ENCODE measurements at regions not wholly inside any gene's neighbourhood (a gene's known extent, or its start where the extent isn't known, plus 50 kb on each side); places are given as distances from the start of the nearest gene placed in this dataset.

DNA sequence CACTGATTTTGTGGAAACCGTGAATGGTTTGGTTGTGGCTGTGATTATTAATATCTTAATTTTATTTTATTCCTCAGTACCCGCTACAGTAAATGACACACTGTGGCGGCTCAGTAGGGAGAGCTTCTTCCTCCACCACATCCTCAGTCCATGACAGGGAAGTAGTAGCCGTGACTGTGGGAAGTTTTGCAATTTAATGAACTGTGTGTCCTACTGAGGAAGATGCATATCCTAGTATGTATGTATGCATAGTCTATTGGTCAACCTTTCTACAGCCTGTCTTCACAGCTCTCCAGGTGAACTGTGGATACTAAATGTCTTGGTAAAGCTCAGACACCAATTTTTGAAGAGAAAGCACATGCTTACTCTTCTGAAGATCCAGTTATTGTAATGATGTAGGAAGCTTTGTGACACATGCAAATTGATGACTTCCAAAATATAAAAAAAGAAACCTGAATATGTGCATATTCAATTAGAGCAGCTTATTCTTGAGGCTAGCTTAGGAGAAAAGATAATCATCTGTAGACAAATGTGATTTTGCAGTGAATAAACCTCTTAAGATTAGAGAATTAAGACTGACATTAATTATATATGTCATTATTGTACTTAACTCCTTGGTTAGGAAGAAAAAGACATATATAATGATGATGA, 384.3 kb upstream of the CNTNAP5 start:
- Mint-ChIP-seq H3K36me3 (no peaks in the 10 kb centered on the region), H3K4me3 (no peak overlapping the region), H3K9me3 (peaks cover 0 to 9% (median 2%) of the 10 kb centered on the region in 7 donors), H3K4me1 (no peaks in the 10 kb centered on the region), H3K27me3 (ENCODE audit: low read depth in 3 of 3) (no peaks in the 10 kb centered on the region), H3K27ac (no peak overlapping the region)
- Histone ChIP-seq H3K27me3 (ENCODE audit: control insufficient read depth in 2 of 2, insufficient read depth in 2 of 2, low read length in 2 of 2) (no peaks in the 10 kb centered on the region), H3K9ac (ENCODE audit: insufficient read depth, low read length, poor library complexity, severe bottlenecking) (no peak overlapping the region), H3K79me2 (ENCODE audit: insufficient read depth, low read length) (no peaks in the 10 kb centered on the region), H4K20me1 (ENCODE audit: insufficient read depth, low read length) (no peaks in the 10 kb centered on the region), H3K9me3 (replicated peaks in 1 of 2; ENCODE audit: control insufficient read depth in 1 of 2, insufficient read depth in 1 of 2, low read length in 2 of 2) (no peaks in the 10 kb centered on the region), H3K4me1 (ENCODE audit: control insufficient read depth in 1 of 2, insufficient read depth in 2 of 2, low read length in 2 of 2) (no peaks in the 10 kb centered on the region), H2AFZ (ENCODE audit: insufficient read depth, low read depth, low read length, poor library complexity, severe bottlenecking) (no peak overlapping the region), H3K27ac (ENCODE audit: low read depth in 1 of 2, low read length in 2 of 2) (no peak overlapping the region), H3K4me3 (replicated peaks in 1 of 3; ENCODE audit: low read depth in 2 of 3, low read length in 3 of 3) (no peak overlapping the region), H3K36me3 (replicated peaks in 1 of 2; ENCODE audit: control insufficient read depth in 1 of 2, insufficient read depth in 2 of 2, low read length in 2 of 2) (no peaks in the 10 kb centered on the region), H3K4me2 (replicated peaks; ENCODE audit: extremely low read depth, low read length, poor library complexity, severe bottlenecking) (no peak overlapping the region)
- no CpG with 5 or more reads among the region's 4 CpGs for WGBS (ENCODE audit: insufficient coverage)
- intact Hi-C loops (cut with micrococcal nuclease): no loop called here
- TF ChIP-seq, protein P1, sequence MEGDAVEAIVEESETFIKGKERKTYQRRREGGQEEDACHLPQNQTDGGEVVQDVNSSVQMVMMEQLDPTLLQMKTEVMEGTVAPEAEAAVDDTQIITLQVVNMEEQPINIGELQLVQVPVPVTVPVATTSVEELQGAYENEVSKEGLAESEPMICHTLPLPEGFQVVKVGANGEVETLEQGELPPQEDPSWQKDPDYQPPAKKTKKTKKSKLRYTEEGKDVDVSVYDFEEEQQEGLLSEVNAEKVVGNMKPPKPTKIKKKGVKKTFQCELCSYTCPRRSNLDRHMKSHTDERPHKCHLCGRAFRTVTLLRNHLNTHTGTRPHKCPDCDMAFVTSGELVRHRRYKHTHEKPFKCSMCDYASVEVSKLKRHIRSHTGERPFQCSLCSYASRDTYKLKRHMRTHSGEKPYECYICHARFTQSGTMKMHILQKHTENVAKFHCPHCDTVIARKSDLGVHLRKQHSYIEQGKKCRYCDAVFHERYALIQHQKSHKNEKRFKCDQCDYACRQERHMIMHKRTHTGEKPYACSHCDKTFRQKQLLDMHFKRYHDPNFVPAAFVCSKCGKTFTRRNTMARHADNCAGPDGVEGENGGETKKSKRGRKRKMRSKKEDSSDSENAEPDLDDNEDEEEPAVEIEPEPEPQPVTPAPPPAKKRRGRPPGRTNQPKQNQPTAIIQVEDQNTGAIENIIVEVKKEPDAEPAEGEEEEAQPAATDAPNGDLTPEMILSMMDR (IDR thresholded peaks at IDR 0.05): no peak
- DNase-seq: no peak

GRCh38 chr2:123644053-123644452, 381.0 kb upstream of the CNTNAP5 start:
- intact Hi-C loops (cut with micrococcal nuclease): no loop called here
- Histone ChIP-seq H3K9ac (ENCODE audit: insufficient read depth, low read length, poor library complexity, severe bottlenecking) (no peak overlapping the region), H3K27ac (ENCODE audit: low read depth in 1 of 2, low read length in 2 of 2) (no peak overlapping the region), H4K20me1 (ENCODE audit: insufficient read depth, low read length) (no peaks in the 10 kb centered on the region), H3K79me2 (ENCODE audit: insufficient read depth, low read length) (no peaks in the 10 kb centered on the region), H3K4me2 (replicated peaks; ENCODE audit: extremely low read depth, low read length, poor library complexity, severe bottlenecking) (no peak overlapping the region), H3K36me3 (replicated peaks in 1 of 2; ENCODE audit: control insufficient read depth in 1 of 2, insufficient read depth in 2 of 2, low read length in 2 of 2) (no peaks in the 10 kb centered on the region), H3K4me3 (replicated peaks in 1 of 3; ENCODE audit: low read depth in 2 of 3, low read length in 3 of 3) (no peak overlapping the region), H3K4me1 (ENCODE audit: control insufficient read depth in 1 of 2, insufficient read depth in 2 of 2, low read length in 2 of 2) (no peaks in the 10 kb centered on the region), H2AFZ (ENCODE audit: insufficient read depth, low read depth, low read length, poor library complexity, severe bottlenecking) (no peak overlapping the region), H3K27me3 (ENCODE audit: control insufficient read depth in 2 of 2, insufficient read depth in 2 of 2, low read length in 2 of 2) (no peaks in the 10 kb centered on the region), H3K9me3 (replicated peaks in 1 of 2; ENCODE audit: control insufficient read depth in 1 of 2, insufficient read depth in 1 of 2, low read length in 2 of 2) (no peaks in the 10 kb centered on the region)
- no peaks in the 10 kb centered on the region for H3K4me1 Mint-ChIP-seq
- H3K4me3 Mint-ChIP-seq: no peak overlapping the region
- peaks cover 0 to 6% (median 2%) of the 10 kb centered on the region in 7 donors for H3K9me3 Mint-ChIP-seq
- DNase-seq: no peak
- H3K27ac Mint-ChIP-seq: no peak overlapping the region
- TF ChIP-seq, protein P1 (IDR thresholded peaks at IDR 0.05): no peak
- H3K27me3 Mint-ChIP-seq (ENCODE audit: low read depth in 3 of 3): no peaks in the 10 kb centered on the region
- H3K36me3 Mint-ChIP-seq: no peaks in the 10 kb centered on the region

Data from CD14-positive monocyte (primary cell).